Astrocyte of the cerebellum (primary cell): ENCODE measurements at regions not wholly inside any gene's neighbourhood (a gene's known extent, or its start where the extent isn't known, plus 50 kb on each side); places are given as distances from the start of the nearest gene placed in this dataset.

Experiments used
- DNase-seq: peaks from one replicate; pipeline ENCODE4 v3.0.0-alpha.2; 2011; ENCODE audit warnings: low read depth
- H3K4me3 ChIP-seq: 2 replicates; pipeline ENCODE4 v1.5.1; 2011; ENCODE audit warnings: mild to moderate bottlenecking, low read depth, low read length, moderate library complexity
- CTCF ChIP-seq: IDR thresholded peaks from 2 replicates; pipeline ENCODE4 v1.5.1; 2012; ENCODE audit warnings: low read length, low read depth, moderate library complexity, mild to moderate bottlenecking; ENCODE audit errors: missing control alignments
- in situ Hi-C: cut with HindIII; loops from 2 replicates; pipeline ENCODE4 v1.10.0; 2017; ENCODE audit warnings: low sequenced_read_pairs

DNA sequence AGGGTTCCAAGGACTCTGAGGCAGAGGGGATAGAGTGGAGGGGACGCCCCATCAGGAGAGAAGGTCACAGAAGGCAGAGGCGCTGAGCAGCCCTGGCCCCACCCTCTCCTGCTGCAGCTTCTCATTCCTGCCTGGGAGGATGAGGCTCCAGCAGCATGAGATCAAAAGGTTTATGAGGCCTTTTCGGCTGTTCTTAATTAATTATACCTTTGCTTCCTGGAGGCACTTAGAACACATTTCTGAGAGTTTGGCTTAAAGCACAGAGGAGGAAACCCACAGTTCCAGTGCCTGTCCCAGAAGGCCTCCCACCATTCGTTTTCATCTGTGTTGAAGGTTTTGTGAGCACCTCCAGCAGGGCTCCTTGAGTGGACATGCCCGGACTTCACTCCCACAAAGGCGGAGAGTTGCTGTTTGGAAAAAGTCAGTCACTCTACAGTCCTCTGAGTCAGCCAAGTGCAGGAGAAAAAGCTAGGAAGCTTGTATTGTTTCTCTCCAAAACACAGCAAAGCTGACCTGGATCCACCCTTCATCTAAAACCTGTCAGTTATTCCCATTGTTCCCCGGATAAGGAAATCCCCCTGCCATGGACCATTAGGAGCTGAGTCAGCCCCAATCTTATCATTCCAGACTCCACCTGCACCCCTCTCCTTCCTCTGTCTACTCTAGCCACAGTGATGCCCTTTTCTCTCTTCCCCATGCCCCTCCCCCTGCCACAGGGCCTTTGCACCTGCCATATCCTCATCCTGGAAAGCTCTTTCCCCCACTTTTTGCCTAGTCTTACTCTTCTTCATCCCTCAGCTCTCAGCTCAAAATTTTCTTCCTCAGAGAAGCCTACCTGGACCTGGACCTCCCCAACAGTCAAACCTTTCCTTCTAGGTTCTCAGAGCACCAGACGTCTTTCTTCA is 276.8 kb downstream of the FBXW7 start:
- no peak overlapping the region for H3K4me3 ChIP-seq
- TF ChIP-seq CTCF: no peak
- in situ Hi-C loops: no loop called here
- DNase-seq: peak; percentile 24

DNA sequence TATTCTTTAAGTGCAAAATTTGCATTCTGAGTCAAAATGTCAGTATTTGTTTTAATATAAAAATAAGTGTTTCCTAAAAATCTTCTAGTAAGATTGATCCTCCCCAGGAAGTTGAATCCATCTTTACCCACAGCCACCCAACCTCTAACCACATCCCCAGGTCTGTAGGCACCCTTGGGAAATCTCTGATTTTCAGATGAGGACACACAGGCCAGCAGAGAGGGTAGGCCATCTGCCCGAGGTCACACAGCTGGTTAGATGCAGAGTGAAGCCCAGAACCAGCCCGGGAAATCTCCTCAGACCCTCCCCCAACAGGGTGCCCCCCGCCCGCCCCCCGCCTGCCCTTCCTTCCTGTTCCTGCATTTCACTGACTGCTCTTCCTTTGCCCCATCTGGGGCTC is 277.5 kb downstream of the FBXW7 start:
- H3K4me3 ChIP-seq: no peak overlapping the region
- in situ Hi-C loops: no loop called here
- no peak for DNase-seq

GRCh38 chr4:152257601-152258066 is 278.3 kb downstream of the FBXW7 start:
- no peak for TF ChIP-seq CTCF
- no peak for DNase-seq
- in situ Hi-C loops: no loop called here

More for the DNA sequence above, 277.5 kb downstream of the FBXW7 start:
- no peak for TF ChIP-seq CTCF

DNA sequence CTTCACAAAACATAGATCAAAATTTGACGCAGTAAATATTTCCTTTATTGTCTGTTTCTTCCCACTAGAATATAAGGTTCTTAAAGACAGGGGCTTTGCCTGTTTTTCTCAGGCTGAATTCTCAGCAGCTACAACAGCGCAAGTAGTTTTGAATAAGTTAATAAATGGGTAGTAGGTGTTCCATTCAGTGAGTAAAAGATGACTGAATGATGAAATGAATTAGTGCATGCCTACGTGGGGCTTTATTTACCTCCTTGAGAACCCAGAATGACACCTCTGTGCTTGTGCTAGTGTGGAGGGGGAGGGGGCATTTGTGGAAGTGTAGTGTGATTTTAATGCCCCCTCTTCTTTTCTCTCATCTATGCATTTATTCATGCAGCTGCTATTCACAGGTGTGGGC is 278.9 kb downstream of the FBXW7 start:
- no peak for DNase-seq
- TF ChIP-seq CTCF: no peak
- H3K4me3 ChIP-seq: no peak overlapping the region
- in situ Hi-C loops: no loop called here

More at GRCh38 chr4:152257601-152258066, 278.3 kb downstream of the FBXW7 start:
- no peak overlapping the region for H3K4me3 ChIP-seq

DNA sequence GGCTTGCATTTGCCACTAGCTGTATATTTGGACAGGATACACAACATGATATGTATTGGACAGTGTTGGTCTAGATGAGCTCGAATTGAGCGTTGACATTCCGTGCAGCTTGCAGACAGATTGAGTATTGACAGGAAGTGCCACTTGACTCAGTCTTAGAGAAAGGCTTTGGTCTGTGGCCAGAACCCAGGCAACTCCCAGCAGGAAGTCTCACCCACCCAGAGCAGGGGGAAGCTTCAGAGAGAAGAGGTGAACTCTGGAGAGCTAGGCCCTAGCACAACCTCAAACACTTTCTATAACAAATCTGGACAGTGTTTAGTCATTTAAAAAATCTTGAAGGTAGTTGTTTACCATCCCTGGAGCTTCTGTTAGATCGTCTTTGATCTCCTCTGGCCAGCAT is 280.5 kb downstream of the FBXW7 start:
- in situ Hi-C loops: no loop called here
- TF ChIP-seq CTCF: no peak
- no peak for DNase-seq
- H3K4me3 ChIP-seq: no peak overlapping the region

DNA sequence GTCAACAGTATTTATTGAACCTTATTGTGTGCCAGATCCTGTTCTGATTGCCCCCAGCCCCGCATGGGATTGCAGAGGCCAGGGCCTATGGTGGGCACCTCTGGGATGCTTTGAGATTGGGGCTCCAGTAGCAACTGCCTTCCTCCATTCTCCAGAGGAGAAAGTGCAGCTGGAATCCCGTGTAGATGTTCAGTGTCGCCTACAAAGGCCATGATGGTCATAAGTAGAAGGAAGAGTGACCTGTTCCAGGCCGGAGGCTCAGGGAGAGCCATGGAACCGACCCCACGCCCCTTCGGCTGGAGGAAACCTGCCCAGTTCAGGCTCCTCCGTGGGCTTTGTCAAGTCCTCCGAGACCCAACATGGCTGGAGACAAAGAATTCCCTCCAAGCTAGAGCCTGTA is 287.5 kb downstream of the FBXW7 start:
- no peak for TF ChIP-seq CTCF
- DNase-seq: no peak
- no peak overlapping the region for H3K4me3 ChIP-seq
- in situ Hi-C loops: no loop called here
